HepG2 (cell line): ENCODE measurements at regions not wholly inside any gene's neighbourhood (a gene's known extent, or its start where the extent isn't known, plus 50 kb on each side); places are given as distances from the start of the nearest gene placed in this dataset.

Experiments
- ATAC-seq: fragments of 200-7000 bp; cut with Tn5 transposase; 3 replicates; pipeline ENCODE4 v1.9.1; 2020; ENCODE audit warnings: mild to moderate bottlenecking, moderate library complexity
- BruUV-seq: library from RNA; stranded (reverse); fragments of 400-500 nt; replicated peaks from 2 replicates; lab custom pipeline; 2021; lab: Mats Ljungman, UMichigan
- CTCF ChIA-PET: fragments of 300-600 bp; formaldehyde crosslinking; extraction: SDS; loops from one replicate; lab custom pipeline; 2021; ENCODE audit warnings: low total read pairs, inconsistent platforms, low intra/inter-chr PET ratio; lab: Yijun Ruan, JAX
- POLR2A ChIA-PET: fragments of 350-600 bp; sonication (Branson Sonifier 250); formaldehyde crosslinking; loops from one replicate; lab custom pipeline; 2020; ENCODE audit warnings: antibody characterized with exemption, inconsistent platforms; lab: Yijun Ruan, JAX
- DNase-seq: peaks from one replicate; pipeline ENCODE4 v3.0.0-alpha.2; 2015; ENCODE audit warnings: low spot score
- FAIRE-seq: peaks from 3 replicates; lab custom pipeline; 2011; peaks lifted over from hg19 to GRCh38; lab: Jason Lieb, UNC
- H2AFZ ChIP-seq: one replicate; pipeline ENCODE4 v1.6.1; 2011; ENCODE audit warnings: low read length, inconsistent platforms
- H3K27ac ChIP-seq: fragments of 300-600 bp; 3 replicates; pipeline ENCODE4 v1.8.0; 2011; ENCODE audit warnings: mixed run types, mild to moderate bottlenecking, mixed read lengths, low read length, inconsistent platforms; ENCODE audit not compliant: insufficient read depth; ENCODE audit errors: extremely low read length
- H3K27me3 ChIP-seq, 2 experiments: fragments of 200-600 bp in 1 of 2; 2 replicates in 1 of 2; 3 replicates in 1 of 2; pipeline versions ENCODE4 v1.6.0 to v1.8.0; 2011; ENCODE audit warnings: low read length in 2 of 2, mild to moderate bottlenecking in 2 of 2, moderate library complexity in 2 of 2, inconsistent platforms in 1 of 2; ENCODE audit not compliant: insufficient read depth in 2 of 2, control insufficient read depth in 1 of 2
- H3K36me3 ChIP-seq, 2 experiments: fragments of 200-600 bp in 1 of 2; replicated peaks in 1 of 2; 2 replicates in 1 of 2; 3 replicates in 1 of 2; pipeline versions ENCODE4 v1.5.1 to v1.8.0; 2011; ENCODE audit warnings: low read length in 2 of 2, inconsistent platforms in 1 of 2; ENCODE audit not compliant: insufficient read depth in 2 of 2, control insufficient read depth in 1 of 2
- H3K4me1 ChIP-seq: 2 replicates; pipeline ENCODE4 v1.5.1; 2012; ENCODE audit warnings: low read length, inconsistent platforms; ENCODE audit not compliant: insufficient read depth
- H3K4me2 ChIP-seq: 2 replicates; pipeline ENCODE4 v1.6.0; 2011; ENCODE audit warnings: low read depth, low read length, inconsistent platforms
- H3K4me3 ChIP-seq, 3 experiments: fragments of 200-600 bp in 1 of 3; sonication (generic), shearing (Covaris generic) in 1 of 3; replicated peaks in 1 of 3; 2 replicates each; pipeline ENCODE4 v1.5.1; 2011 to 2016; ENCODE audit warnings: low read length in 3 of 3, inconsistent platforms in 2 of 3, low read depth in 2 of 3, mild to moderate bottlenecking in 2 of 3, control low read depth in 1 of 3, mixed read lengths in 1 of 3; ENCODE audit not compliant: insufficient read depth in 1 of 3
- H3K79me2 ChIP-seq: one replicate; pipeline ENCODE4 v1.6.1; 2011; ENCODE audit warnings: low read length, inconsistent platforms; ENCODE audit not compliant: insufficient read depth
- H3K9ac ChIP-seq: 2 replicates; pipeline ENCODE4 v1.6.0; 2011; ENCODE audit warnings: mild to moderate bottlenecking, low read depth, low read length, inconsistent platforms; ENCODE audit not compliant: insufficient read depth
- H3K9me3 ChIP-seq: 2 replicates; pipeline ENCODE4 v1.5.1; 2012; ENCODE audit warnings: mild to moderate bottlenecking, low read length
- H4K20me1 ChIP-seq: 2 replicates; pipeline ENCODE4 v1.6.0; 2011; ENCODE audit warnings: inconsistent platforms, mild to moderate bottlenecking, low read length, moderate library complexity; ENCODE audit not compliant: insufficient read depth
- HOXA3 ChIP-seq: sonication (generic); formaldehyde crosslinking; IDR thresholded peaks from 2 replicates; pipeline ENCODE4 v1.5.0; 2020; ENCODE audit warnings: missing genetic modification reagents
- IRX3 ChIP-seq: sonication (generic); formaldehyde crosslinking; IDR thresholded peaks from 2 replicates; pipeline ENCODE4 v1.8.1; 2023; ENCODE audit warnings: mild to moderate bottlenecking, low read depth, missing genetic modification reagents, borderline replicate concordance
- PITX1 ChIP-seq: sonication (generic); formaldehyde crosslinking; IDR thresholded peaks from 2 replicates; pipeline ENCODE4 v1.5.1; 2020; ENCODE audit warnings: mild to moderate bottlenecking, missing genetic modification reagents
- SOX13 ChIP-seq, 3 experiments: fragments of 450-650 bp in 1 of 3; sonication (generic) in 1 of 3; formaldehyde crosslinking in 1 of 3; IDR thresholded peaks in 2 of 3; conservative IDR thresholded peaks in 1 of 3; 2 replicates each; pipeline versions ENCODE4 v1.5.0 to v1.6.1; 2016 to 2020; ENCODE audit warnings: antibody characterized with exemption in 1 of 3, mild to moderate bottlenecking in 1 of 3, missing compliant biosample characterization in 1 of 3, missing genetic modification reagents in 1 of 3, moderate library complexity in 1 of 3
- ZBTB21 ChIP-seq: sonication (generic); formaldehyde crosslinking; IDR thresholded peaks from 2 replicates; pipeline ENCODE4 v1.4.0; 2020; ENCODE audit warnings: missing genetic modification reagents
- ZNF121 ChIP-seq: sonication (generic); formaldehyde crosslinking; IDR thresholded peaks from 2 replicates; pipeline ENCODE4 v1.5.0; 2020; ENCODE audit warnings: mild to moderate bottlenecking, missing genetic modification reagents
- ZNF251 ChIP-seq: sonication (generic); formaldehyde crosslinking; IDR thresholded peaks from 2 replicates; pipeline ENCODE4 v1.9.0; 2021; ENCODE audit warnings: mild to moderate bottlenecking, missing genetic modification reagents
- ZNF318 ChIP-seq: sonication (generic); formaldehyde crosslinking; IDR thresholded peaks from 2 replicates; pipeline ENCODE4 v1.4.0; 2020; ENCODE audit warnings: mild to moderate bottlenecking, missing genetic modification reagents
- ZNF564 ChIP-seq: sonication (generic); formaldehyde crosslinking; IDR thresholded peaks from 2 replicates; pipeline ENCODE4 v1.8.1; 2023; ENCODE audit warnings: mild to moderate bottlenecking, missing genetic modification reagents
- ZNF598 ChIP-seq: sonication (generic); formaldehyde crosslinking; IDR thresholded peaks from 2 replicates; pipeline ENCODE4 v1.5.1; 2020; ENCODE audit warnings: mild to moderate bottlenecking, missing genetic modification reagents, borderline replicate concordance
- ZNF777 ChIP-seq: sonication (generic); formaldehyde crosslinking; IDR thresholded peaks from 2 replicates; pipeline ENCODE4 v1.4.0; 2020; ENCODE audit warnings: missing genetic modification reagents
- WGBS: methylation state at CpG from one replicate; pipeline ENCODE4 v1.1.6; 2017; ENCODE audit warnings: low lambda C conversion rate; 5-methylcytosine and 5-hydroxymethylcytosine counted together
- in situ Hi-C: cut with HindIII; loops from 2 replicates; pipeline ENCODE4 v1.10.0; 2017; ENCODE audit warnings: low pct_unique_long_range_greater_than_20kb; ENCODE audit not compliant: extremely low pct_ligation_motif_present
- intact Hi-C: fragments of 100-400 bp; cut with micrococcal nuclease; formaldehyde crosslinking; loops from one replicate; pipeline ENCODE4 v1.10.0; 2022; ENCODE audit not compliant: unreplicated experiment

GRCh38 chr16:80874925-80875324 lies 70.5 kb upstream of the CDYL2 start:
- POLR2A ChIA-PET = no interaction called here
- Histone ChIP-seq H3K4me3 (no peak overlapping the region), H3K27me3 (no peaks in the 10 kb centered on the region), H2AFZ (no peak overlapping the region), H3K79me2 (no peaks in the 10 kb centered on the region), H3K27ac (no peak overlapping the region), H3K9ac (no peak overlapping the region), H3K36me3 (no peaks in the 10 kb centered on the region), H3K4me2 (no peak overlapping the region), H4K20me1 (no peaks in the 10 kb centered on the region), H3K4me1 (no peaks in the 10 kb centered on the region), H3K9me3 (no peaks in the 10 kb centered on the region)
- no TSS peak for BruUV-seq
- FAIRE-seq = no peak
- 25% methylated on average over 1 of the region's 1 CpG for WGBS
- no peak for DNase-seq
- no peak for ATAC-seq
- intact Hi-C loops (no loop called here), in situ Hi-C loops (no loop called here)
- CTCF ChIA-PET = no interaction called here
- TF ChIP-seq PITX1 (no peak), SOX13 (IDR thresholded peaks at IDR 0.05) (no peak), SOX13 (CRISPR knock-in tag; conservative IDR thresholded peaks at IDR 0.05 in 1 of 2, IDR thresholded peaks at IDR 0.05 in 1 of 2) (no peak)

- no peaks in the 10 kb centered on the region for H3K79me2 ChIP-seq
- FAIRE-seq (no peak), DNase-seq (no peak), ATAC-seq (no peak)
- peaks cover 6% of the 10 kb centered on the region; the same call in 1 of the 2 replicates for H3K9me3 ChIP-seq
- H3K9ac ChIP-seq = no peak overlapping the region
- H3K36me3 ChIP-seq = no peaks in the 10 kb centered on the region
- TF ChIP-seq ZNF777 (no peak), HOXA3 (CRISPR knock-in tag) (no peak), ZNF564 (CRISPR knock-in tag) (no peak), ZNF598 (CRISPR knock-in tag) (no peak), ZNF251 (CRISPR knock-in tag) (no peak), ZNF121 (CRISPR knock-in tag) (no peak), ZNF318 (no peak), ZBTB21 (CRISPR knock-in tag) (no peak), IRX3 (CRISPR knock-in tag) (no peak)
- no peaks in the 10 kb centered on the region for H3K27me3 ChIP-seq
- 28% methylated on average over 3 of the region's 3 CpGs for whole genome bisulfite sequencing
- H3K4me3 ChIP-seq = no peak overlapping the region
- intact Hi-C loops = no loop called here
- ChIA-PET CTCF (no interaction called here), POLR2A (no interaction called here)
- no TSS peak for BruUV-seq
- no peaks in the 10 kb centered on the region for H3K4me1 ChIP-seq
- no peaks in the 10 kb centered on the region for H4K20me1 ChIP-seq
- H3K4me2 ChIP-seq = no peak overlapping the region
- in situ Hi-C loops = no loop called here
- no peak overlapping the region for H3K27ac ChIP-seq
- H2AFZ ChIP-seq = no peak overlapping the region
Observed at GRCh38 chr16:80862160-80862705, 57.8 kb upstream of the CDYL2 start.
